Panc1 (cell line): ENCODE measurements at regions not wholly inside any gene's neighbourhood (a gene's known extent, or its start where the extent isn't known, plus 50 kb on each side); places are given as distances from the start of the nearest gene placed in this dataset.

ENCODE experiments used
- ATAC-seq: fragments of 200-7000 bp; cut with Tn5 transposase; 2 replicates; pipeline ENCODE4 v1.9.1; 2020; ENCODE audit warnings: mild to moderate bottlenecking, moderate library complexity
- BruUV-seq: library from RNA; stranded (reverse); fragments of 400-500 nt; replicated peaks from 2 replicates; lab custom pipeline; 2021; lab: Mats Ljungman, UMichigan
- CTCF ChIA-PET: fragments of 300-600 bp; sonication (Branson Sonifier 250); formaldehyde crosslinking; loops from one replicate; lab custom pipeline; 2022; ENCODE audit warnings: antibody characterized with exemption; lab: Charles Lee
- POLR2A ChIA-PET: fragments of 300-600 bp; sonication (Branson Sonifier 250); formaldehyde crosslinking; loops from one replicate; lab custom pipeline; 2022; ENCODE audit warnings: antibody characterized with exemption; lab: Charles Lee
- DNase-seq: peaks from one replicate; pipeline ENCODE4 v3.0.0-alpha.2; 2010; ENCODE audit warnings: low read depth, low spot score
- H3K27ac ChIP-seq: 2 replicates; pipeline ENCODE4 v1.5.1; 2011; ENCODE audit warnings: mild to moderate bottlenecking, low read length, inconsistent platforms
- H3K27me3 ChIP-seq: fragments of 200-500 bp; sonication (Bioruptor generic); 2 replicates; pipeline ENCODE4 v1.6.0; 2014; ENCODE audit warnings: low read length, inconsistent platforms; ENCODE audit not compliant: control insufficient read depth, insufficient read depth
- H3K36me3 ChIP-seq: fragments of 200-500 bp; sonication (Bioruptor generic); 2 replicates; pipeline ENCODE4 v1.5.1; 2014; ENCODE audit warnings: inconsistent platforms, mild to moderate bottlenecking, low read length, moderate library complexity; ENCODE audit not compliant: control insufficient read depth, insufficient read depth
- H3K4me1 ChIP-seq: 2 replicates; pipeline ENCODE4 v1.5.1; 2011; ENCODE audit warnings: inconsistent platforms, mild to moderate bottlenecking, low read length, moderate library complexity; ENCODE audit not compliant: control insufficient read depth, insufficient read depth
- H3K4me3 ChIP-seq, 2 experiments: 2 replicates each; pipeline ENCODE4 v1.5.1; 2011 to 2012; ENCODE audit warnings: low read depth in 2 of 2, low read length in 2 of 2, mild to moderate bottlenecking in 2 of 2, inconsistent platforms in 1 of 2, moderate library complexity in 1 of 2
- H3K9me3 ChIP-seq: fragments of 200-500 bp; sonication (Bioruptor generic); 2 replicates; pipeline ENCODE4 v1.5.1; 2014; ENCODE audit warnings: low read depth, mild to moderate bottlenecking, inconsistent platforms, low read length, moderate library complexity; ENCODE audit not compliant: control insufficient read depth, insufficient read depth
- POLR2AphosphoS5 ChIP-seq: IDR thresholded peaks from 2 replicates; pipeline ENCODE4 v1.6.1; 2012; ENCODE audit warnings: mild to moderate bottlenecking, low read depth, low read length, moderate library complexity
- SIN3A ChIP-seq: IDR thresholded peaks from 2 replicates; pipeline ENCODE4 v1.6.1; 2012; ENCODE audit warnings: low read depth, mild to moderate bottlenecking, low read length, moderate library complexity, borderline replicate concordance; ENCODE audit not compliant: insufficient read depth
- TCF7L2 ChIP-seq: IDR thresholded peaks from 2 replicates; pipeline ENCODE4 v1.6.1; 2011; ENCODE audit warnings: mild to moderate bottlenecking, low read depth, low read length, inconsistent platforms
- in situ Hi-C: cut with HindIII; loops from 2 replicates; pipeline ENCODE4 v1.10.0; 2016; ENCODE audit warnings: low sequenced_read_pairs, low pct_unique_long_range_greater_than_20kb
- intact Hi-C: fragments of 100-400 bp; cut with micrococcal nuclease; formaldehyde crosslinking; loops from one replicate; pipeline ENCODE4 v1.10.0; 2022; ENCODE audit not compliant: unreplicated experiment
- TF ChIP-seq, protein P1 (sequence below): fragments of 450-650 bp; IDR thresholded peaks from 2 replicates; pipeline ENCODE4 v1.5.1; 2017; ENCODE audit warnings: mild to moderate bottlenecking
- TF ChIP-seq, protein P2 (sequence below), 2 experiments: IDR thresholded peaks; 2 replicates each; pipeline ENCODE4 v1.6.1; 2011 to 2012; ENCODE audit warnings: low read depth in 2 of 2, control low read depth in 1 of 2, low read length in 1 of 2, mild to moderate bottlenecking in 1 of 2, moderate library complexity in 1 of 2; ENCODE audit not compliant: insufficient read depth in 1 of 2

DNA sequence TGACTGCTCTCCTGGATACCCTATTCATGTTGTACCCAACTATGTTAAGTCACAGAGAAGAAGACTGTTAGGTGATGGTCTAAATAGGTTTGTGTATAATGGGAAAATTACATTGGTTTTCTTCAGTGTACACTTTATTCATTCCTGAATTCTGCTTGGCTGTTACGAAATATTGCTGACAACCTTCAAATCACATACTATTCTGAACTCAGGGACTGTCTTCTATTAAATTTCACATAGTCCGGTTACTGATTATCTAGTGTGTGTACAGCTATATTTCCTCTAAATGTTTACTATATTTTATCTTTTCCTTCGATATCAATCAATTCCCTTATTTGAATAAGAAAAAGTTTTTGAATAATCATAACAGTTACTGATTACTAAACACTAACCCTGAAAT, 1090.3 kb upstream of the CITED2 start:
- intact Hi-C loops (no loop called here), in situ Hi-C loops (no loop called here)
- POLR2A ChIA-PET, result no interaction called here
- Histone ChIP-seq H3K4me1 (peaks cover 2% of the 10 kb centered on the region; the same call in 1 of the 2 replicates), H3K27ac (no peak overlapping the region; the same call in 1 of the 2 replicates), H3K4me3 (no peak overlapping the region), H3K36me3 (no peaks in the 10 kb centered on the region), H3K27me3 (no peaks in the 10 kb centered on the region), H3K9me3 (peaks cover 32% of the 10 kb centered on the region)
- TF ChIP-seq, protein P1, sequence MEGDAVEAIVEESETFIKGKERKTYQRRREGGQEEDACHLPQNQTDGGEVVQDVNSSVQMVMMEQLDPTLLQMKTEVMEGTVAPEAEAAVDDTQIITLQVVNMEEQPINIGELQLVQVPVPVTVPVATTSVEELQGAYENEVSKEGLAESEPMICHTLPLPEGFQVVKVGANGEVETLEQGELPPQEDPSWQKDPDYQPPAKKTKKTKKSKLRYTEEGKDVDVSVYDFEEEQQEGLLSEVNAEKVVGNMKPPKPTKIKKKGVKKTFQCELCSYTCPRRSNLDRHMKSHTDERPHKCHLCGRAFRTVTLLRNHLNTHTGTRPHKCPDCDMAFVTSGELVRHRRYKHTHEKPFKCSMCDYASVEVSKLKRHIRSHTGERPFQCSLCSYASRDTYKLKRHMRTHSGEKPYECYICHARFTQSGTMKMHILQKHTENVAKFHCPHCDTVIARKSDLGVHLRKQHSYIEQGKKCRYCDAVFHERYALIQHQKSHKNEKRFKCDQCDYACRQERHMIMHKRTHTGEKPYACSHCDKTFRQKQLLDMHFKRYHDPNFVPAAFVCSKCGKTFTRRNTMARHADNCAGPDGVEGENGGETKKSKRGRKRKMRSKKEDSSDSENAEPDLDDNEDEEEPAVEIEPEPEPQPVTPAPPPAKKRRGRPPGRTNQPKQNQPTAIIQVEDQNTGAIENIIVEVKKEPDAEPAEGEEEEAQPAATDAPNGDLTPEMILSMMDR, result no peak
- TF ChIP-seq, protein P2, sequence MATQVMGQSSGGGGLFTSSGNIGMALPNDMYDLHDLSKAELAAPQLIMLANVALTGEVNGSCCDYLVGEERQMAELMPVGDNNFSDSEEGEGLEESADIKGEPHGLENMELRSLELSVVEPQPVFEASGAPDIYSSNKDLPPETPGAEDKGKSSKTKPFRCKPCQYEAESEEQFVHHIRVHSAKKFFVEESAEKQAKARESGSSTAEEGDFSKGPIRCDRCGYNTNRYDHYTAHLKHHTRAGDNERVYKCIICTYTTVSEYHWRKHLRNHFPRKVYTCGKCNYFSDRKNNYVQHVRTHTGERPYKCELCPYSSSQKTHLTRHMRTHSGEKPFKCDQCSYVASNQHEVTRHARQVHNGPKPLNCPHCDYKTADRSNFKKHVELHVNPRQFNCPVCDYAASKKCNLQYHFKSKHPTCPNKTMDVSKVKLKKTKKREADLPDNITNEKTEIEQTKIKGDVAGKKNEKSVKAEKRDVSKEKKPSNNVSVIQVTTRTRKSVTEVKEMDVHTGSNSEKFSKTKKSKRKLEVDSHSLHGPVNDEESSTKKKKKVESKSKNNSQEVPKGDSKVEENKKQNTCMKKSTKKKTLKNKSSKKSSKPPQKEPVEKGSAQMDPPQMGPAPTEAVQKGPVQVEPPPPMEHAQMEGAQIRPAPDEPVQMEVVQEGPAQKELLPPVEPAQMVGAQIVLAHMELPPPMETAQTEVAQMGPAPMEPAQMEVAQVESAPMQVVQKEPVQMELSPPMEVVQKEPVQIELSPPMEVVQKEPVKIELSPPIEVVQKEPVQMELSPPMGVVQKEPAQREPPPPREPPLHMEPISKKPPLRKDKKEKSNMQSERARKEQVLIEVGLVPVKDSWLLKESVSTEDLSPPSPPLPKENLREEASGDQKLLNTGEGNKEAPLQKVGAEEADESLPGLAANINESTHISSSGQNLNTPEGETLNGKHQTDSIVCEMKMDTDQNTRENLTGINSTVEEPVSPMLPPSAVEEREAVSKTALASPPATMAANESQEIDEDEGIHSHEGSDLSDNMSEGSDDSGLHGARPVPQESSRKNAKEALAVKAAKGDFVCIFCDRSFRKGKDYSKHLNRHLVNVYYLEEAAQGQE (IDR thresholded peaks at IDR 0.05; ENCODE audit: insufficient read depth in 1 of 2, low read depth in 2 of 2, low read length in 1 of 2), result no peak
- TF ChIP-seq SIN3A (no peak), TCF7L2 (no peak), POLR2AphosphoS5 (no peak)
- CTCF ChIA-PET, result no interaction called here
- no peak for DNase-seq
- no peak for ATAC-seq
- no TSS peak for BruUV-seq

DNA sequence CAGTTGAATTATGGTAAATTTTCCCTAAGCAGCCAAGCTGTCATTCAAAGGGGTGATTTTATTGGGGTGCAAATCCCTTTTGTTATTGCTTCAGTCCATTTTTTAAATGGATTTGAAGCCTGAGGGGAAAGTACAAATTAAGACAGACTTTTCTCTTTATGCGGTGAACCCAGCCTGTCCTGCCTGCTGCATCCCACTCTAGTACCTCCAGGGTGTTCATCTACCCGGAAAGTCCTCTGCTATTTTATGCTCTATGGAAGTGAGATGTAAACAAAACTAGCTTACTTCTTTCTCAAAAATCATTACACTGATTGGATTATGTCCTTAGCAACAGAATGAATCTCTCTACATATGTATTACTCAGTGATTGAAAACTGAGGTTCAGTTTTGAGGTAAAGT, 1088.9 kb upstream of the CITED2 start:
- peak; percentile 11; the same call in 1 of the 2 replicates for TF ChIP-seq TCF7L2
- TF ChIP-seq SIN3A, result no peak

DNA sequence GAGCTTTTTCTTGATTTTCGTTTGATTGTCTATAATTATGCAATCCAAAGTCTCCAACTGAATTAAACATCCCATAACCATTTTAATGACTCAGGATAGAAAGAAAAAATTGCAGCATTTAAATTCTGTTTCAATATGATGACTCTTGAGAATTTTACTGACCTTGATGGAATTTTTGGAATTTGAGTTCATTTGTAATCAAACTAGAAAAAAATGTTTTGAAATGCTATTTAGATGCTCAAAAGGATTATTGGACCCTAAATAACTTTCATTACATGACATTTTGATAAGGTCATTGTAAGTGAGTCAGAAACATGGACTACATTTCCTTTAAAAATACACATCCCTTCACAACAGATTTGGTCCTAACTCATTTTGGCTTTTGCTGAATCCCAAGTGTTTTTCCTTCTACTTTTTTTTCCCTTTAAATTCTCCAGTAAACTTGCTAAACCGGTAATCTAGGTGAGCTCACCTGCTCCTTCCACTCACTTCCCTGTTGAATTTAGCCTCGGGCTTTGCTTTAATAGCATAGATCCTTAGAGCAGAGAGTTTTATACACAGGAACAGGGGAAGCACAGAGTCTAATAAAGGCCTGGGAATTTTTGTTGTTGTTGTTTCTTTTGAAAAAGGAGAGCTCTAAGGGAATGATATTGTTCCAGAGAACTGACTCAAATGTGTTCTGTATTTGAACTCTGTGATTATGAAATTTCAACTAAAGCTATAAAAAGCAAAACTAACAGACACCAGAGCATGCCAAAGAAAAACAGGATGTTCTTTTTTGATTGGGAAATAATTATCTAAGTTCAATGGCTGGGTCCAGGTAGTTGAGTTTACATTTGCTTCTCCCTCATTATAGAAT, 1088.2 kb upstream of the CITED2 start:
- ATAC-seq (no peak), DNase-seq (no peak)
- ChIA-PET POLR2A (interaction anchor here (0.6 kb wide), 1 partner anchor 1514 kb away, joined by 3 read pairs; no protein-coding TSS in a partner anchor), CTCF (no interaction called here)
- no TSS peak for BruUV-seq
- Histone ChIP-seq H3K4me3 (no peak overlapping the region), H3K27ac (peak overlapping the region; percentile 55; the same call in 1 of the 2 replicates), H3K4me1 (peaks cover 2% of the 10 kb centered on the region; the same call in 1 of the 2 replicates), H3K36me3 (no peaks in the 10 kb centered on the region), H3K27me3 (no peaks in the 10 kb centered on the region), H3K9me3 (peaks cover 14% of the 10 kb centered on the region; the same call in 1 of the 2 replicates)
- in situ Hi-C loops (no loop called here), intact Hi-C loops (no loop called here)
- peak; percentile 76 for TF ChIP-seq TCF7L2
- TF ChIP-seq, protein P1, result no peak

More for the DNA sequence above, 1088.9 kb upstream of the CITED2 start:
- Histone ChIP-seq H3K9me3 (peaks cover 19% of the 10 kb centered on the region), H3K4me1 (peaks cover 2% of the 10 kb centered on the region; the same call in 1 of the 2 replicates), H3K27me3 (no peaks in the 10 kb centered on the region), H3K36me3 (no peaks in the 10 kb centered on the region), H3K4me3 (no peak overlapping the region), H3K27ac (peak overlapping the region; percentile 55; the same call in 1 of the 2 replicates)
- ATAC-seq, result no peak
- DNase-seq, result no peak
- CTCF ChIA-PET, result no interaction called here
- BruUV-seq, result no TSS peak
- in situ Hi-C loops (no loop called here), intact Hi-C loops (no loop called here)
- POLR2A ChIA-PET, result interaction anchor here (0.6 kb wide), 1 partner anchor 1513 kb away, joined by 3 read pairs; no protein-coding TSS in a partner anchor
